Right lung (tissue), 2 donors: ENCODE measurements at regions not wholly inside any gene's neighbourhood (a gene's known extent, or its start where the extent isn't known, plus 50 kb on each side); places are given as distances from the start of the nearest gene placed in this dataset.
A peak's percentile ranks its signal among the peaks of the same experiment; 100 is the strongest.

Experiments used
- DNase-seq, 2 donors: peaks; one replicate each; pipeline ENCODE4 v3.0.0-alpha.2; 2013

DNA sequence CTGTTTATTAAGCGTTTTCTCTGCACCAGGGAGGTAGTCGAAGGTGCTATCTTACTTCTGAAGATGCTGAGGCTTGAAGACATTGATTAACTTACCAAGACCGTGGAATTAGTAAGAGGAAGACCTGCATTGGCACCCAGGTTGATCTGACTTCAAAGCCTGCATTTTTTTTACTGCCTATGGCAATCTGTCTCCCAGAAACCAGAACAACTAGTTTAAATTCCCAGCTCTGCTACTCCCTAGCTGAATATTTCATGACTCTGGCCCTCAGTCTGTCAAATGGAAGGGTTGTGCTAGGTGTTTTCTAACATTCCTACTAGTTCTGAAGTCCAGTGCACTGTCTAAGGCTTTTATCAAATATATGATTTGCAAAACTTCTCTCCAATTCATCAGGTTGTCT lies 52.0 kb upstream of the GRAMD1B start:
- no peak for DNase-seq

DNA sequence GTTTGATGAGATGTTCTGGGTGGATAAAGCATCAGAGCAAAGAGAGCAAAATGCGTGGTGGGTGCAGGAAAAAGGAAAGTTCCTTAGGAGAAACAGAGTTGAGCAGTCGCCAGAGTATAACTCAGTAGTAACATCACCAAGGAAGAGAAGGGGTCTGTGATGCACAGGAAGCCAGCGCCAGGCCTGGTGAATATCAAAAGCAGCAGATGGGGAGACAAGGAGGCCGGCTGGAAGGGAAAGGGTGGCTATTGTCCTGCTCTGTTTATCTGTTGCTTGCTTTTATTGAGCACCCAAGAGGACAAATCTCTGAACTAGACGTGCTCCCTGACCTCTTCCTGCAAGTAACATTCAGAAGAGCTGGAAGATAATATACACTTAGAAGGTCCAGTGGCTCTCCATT lies 52.7 kb upstream of the GRAMD1B start:
- no peak for DNase-seq

DNA sequence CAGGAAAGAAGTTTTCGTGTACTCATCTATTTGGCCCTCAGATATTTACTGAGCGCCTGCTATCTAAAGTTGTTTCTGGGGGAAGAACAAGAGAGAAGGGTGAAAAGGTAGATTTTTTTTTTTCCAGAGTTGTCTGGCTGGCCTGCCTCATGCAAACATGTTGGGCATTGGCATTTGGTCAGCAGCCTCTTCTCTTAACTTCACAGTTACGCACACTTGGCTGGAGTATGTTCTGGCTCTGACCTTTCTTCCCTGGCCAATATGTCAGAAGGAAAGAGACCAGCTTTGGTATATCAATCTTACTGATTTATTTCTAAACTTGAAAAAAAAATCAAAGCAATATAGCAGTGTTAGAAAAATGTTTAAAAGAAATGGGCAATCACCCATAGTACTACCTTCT lies 54.2 kb upstream of the GRAMD1B start:
- no peak for DNase-seq

DNA sequence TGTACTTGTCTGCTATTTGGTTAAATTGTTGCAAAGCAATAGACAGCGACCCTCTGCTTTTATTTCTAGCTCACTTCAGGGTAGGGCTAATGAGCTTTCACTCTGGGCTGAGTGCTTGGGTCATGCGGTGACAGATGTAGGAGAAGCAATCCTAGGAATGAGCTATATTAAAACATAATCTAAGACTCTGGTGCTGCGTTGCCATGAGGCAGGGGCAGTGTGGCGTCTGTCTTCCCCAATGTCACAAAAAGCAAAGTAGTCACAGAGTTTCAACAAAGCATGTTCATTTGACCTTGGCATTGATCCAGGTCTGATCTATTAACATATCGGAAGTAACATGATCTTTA lies 55.5 kb upstream of the GRAMD1B start:
- DNase-seq, result no peak

DNA sequence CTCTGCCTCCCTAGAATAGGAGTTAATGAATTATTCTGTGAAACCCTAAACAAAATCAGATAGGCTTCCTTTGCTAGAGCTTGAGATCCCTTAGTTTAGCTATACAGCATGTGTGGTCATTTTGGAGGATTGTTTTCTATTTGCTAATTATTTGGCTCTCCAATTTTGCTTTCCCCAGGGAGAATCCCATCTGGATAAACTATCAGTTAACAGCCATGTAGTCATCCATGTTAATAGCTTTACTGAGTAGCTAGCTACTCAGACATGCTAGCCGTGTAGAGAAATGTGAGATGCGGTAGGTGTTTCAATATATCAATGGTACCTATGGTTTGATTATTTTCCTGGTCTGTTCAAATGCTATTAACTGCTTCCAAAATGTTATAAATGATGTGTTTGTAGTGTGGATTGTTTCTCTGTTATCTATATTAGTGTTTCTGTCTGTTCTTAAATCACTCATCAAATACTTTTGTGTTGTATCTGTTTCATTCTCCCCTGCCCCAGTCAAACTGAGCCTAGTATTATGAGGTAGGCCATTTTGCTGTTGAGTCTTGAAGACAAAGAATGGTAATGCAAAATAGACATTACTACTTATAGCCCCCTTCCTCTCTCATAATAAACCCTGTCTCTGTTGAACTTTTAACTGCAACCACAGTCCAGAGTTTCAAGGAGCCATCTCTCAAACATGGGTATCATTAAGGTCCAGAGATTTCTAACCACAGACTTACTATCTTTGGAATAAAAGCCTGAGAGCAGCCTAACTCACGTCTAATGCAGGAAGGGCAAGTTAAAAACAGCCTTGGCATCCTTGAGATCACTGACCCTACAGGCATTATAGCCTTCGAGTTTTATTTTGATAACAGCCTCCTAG lies 56.1 kb upstream of the GRAMD1B start:
- no peak for DNase-seq

DNA sequence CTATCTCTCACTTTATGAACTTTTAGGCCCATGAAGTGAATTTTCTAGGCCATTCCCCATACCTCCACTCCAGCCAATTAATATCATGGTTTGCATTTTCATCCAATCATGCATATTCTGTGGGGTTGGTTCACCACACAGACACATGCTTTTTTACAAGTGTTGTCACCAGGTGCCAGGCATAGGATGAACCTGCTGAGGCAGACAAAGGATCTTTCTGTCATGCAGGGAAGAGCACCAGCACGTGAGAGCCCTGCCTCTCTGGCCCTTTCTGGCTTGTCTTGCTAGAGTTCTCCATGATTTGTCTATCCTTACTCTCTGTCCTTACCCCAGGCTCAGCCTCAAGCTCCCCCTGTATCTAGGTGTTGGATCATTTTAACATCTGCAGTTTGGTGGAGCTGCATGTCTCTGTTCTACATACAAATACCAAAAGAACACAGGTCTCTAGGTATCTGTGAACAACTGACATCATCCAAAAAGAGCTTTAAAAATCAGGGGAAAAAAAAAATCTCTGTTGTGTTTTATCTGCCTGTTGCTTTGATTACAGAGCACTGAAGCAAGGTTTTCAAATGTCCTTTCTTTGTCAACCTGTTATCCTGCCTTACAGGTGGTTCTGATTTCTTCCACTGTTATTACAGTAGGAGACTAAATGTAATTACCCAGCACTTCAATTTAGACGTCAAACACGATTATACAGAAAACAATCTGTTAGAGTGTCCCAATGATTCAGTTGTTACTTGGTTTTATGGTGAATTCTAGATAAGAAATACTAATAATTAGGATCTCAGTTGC lies 58.4 kb upstream of the GRAMD1B start:
- no peak for DNase-seq

DNA sequence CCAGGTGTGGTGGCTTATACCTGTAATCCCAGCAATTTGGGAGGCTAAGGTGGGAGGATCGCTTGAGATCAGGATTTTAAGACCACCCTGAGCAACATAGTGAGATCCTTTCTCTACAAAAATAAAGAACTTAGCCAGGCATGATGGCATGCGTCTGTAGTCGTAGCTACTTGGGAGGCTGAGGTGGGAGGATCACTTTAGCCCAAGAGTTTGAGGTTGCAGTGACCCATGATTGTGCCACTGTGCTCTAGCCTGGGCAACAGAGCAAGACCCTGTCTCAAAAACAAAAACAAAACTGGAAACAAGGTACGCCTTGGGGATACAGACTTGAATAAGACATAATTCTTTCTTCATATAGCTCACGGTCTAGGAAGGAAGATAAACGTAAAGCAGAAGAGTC lies 63.1 kb upstream of the GRAMD1B start:
- DNase-seq, result no peak

DNA sequence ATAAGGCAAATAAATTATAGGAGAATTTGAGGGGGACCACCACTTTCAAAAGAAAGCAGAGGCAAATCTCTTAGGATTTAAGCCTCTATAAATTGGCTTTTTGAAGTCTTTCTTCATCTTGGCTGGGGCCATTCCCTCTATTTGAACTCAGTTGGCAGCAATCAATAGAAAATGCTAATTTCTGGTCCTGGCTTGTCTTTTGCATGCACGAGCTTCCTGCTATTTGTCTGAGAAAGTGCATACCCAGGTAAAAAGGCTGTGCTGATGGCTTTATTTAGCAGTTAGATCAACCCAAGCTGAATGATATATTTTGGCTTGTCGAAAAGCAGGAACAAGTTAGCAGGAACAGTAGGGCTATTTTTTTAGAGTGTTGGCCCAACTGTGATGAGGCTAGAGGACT lies 64.1 kb upstream of the GRAMD1B start:
- DNase-seq, result no peak

DNA sequence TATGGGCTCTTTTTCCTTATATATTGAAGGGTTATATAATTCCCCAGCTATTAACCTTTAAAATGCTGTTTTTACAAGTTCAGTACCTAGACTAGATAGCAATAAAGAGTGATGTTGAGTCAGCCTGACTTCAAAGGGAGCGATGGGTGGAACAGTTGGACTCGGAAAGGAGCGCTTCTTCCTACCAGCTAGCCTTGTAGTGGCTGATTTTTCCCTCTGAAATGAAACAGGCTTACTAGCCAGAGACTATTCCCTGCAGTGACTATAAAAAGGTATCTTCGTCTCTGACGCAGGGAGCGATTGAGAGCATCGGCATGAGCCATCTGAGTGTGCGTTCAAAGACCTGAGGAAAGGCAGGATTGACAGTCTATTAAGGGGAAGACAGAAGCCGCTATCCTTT lies 66.0 kb upstream of the GRAMD1B start:
- no peak for DNase-seq

DNA sequence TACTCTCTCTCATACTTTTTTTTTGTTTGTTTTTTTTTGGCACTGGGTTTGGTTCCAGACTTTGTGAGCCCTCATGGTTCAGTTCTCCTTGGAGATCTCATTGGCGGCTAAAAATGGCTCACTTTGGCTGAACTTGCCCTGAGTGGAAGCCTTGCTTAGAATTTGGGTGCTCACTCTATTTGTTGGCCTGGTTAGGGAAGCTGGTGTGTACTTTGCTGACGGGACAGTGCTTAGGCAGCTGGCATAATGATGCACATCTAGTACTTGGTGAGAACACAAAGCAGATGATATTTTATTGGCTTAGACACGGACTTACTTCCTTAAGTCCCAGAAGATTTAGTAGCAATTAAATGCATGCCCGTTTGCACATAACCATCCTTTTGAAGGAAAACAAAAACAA lies 66.5 kb upstream of the GRAMD1B start:
- no peak for DNase-seq

DNA sequence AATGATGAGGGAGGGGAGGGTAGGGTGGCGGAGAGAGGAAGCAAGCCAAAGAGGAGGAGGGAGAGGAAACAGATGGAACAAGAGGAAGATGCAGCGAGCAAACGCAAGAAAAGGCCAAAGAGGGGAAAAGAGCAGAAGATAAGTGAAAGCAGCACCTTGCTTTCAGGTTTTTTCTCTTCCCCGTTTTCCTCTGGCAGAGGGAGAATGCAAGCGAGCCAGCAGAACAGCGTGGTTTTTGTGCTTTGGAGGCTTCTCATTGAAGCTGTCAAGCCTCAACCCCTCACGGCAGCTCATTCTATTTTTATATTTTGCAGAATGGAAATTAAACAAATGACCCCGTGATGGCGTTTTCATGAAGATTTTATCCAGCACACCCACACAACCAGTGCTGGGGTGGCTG lies 67.1 kb upstream of the GRAMD1B start:
- no peak for DNase-seq

DNA sequence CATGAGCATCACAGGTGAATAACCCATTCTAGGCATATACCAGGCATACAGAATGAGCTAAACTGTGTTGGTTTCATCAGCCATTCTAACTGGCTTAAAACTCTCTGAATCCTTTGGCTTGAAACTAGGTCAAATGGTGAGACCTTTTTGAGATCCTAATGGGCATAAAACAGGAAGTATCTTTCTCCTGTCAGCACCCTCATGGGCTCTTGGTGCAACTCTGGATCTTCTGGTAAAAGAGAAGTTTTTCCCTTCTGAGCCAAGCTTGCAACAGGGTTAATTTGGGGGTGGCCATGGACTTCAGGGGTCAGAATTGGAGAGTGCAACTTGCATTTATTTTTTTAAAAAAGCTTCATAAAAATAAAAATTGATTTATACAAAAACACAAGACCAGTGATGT lies 67.9 kb upstream of the GRAMD1B start:
- no peak for DNase-seq

DNA sequence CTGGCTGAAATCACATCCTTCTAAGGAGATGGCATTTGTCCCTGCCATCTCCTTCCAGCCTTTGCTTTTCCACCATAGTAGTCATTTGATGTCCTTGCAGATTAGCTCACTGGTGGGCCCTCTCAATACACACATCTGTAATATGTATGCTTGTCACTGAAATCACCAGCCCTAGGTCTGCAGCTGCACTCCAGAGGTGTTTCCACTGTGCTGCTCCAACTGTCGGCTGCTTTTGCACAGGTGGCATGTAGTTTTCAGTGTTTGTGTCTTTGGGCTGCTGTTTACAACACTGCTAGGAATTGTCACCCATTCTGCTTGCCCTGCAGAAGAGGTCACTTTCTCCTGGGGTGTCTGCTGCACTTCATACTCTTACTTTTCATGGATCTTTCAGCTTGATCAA lies 69.0 kb upstream of the GRAMD1B start:
- DNase-seq, result no peak

DNA sequence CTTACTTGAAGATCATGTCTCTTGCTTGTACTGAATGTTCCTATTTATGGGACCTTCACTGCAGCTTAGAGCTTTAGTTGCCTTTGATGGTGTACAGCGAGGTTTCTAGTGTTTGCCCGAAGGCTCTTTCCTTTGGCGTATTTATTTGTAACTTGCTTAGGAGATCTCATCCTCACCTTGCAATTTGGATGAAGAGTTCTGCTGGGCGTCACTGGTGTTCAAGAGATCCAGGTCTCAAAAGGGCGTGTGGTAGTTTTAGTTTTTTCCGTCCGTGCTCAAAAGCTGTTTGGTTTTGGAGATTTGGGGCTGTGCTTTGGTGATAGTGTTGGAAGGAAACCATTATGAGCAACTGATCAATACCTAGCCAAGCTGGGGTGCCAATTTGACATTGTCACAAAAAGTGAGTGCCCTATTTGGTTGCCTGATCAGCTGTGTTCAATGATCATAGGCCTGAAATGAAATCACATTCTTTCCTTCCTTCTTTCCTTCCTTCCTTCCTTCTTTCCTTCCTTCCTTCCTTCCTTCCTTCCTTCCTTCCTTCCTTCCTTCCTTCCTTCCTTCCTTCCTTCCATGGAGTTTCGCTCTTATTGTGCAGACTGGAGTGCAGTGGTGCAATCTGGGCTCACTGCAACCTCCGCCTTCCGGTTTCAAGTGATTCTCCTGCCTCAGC lies 69.7 kb upstream of the GRAMD1B start:
- DNase-seq, result no peak

DNA sequence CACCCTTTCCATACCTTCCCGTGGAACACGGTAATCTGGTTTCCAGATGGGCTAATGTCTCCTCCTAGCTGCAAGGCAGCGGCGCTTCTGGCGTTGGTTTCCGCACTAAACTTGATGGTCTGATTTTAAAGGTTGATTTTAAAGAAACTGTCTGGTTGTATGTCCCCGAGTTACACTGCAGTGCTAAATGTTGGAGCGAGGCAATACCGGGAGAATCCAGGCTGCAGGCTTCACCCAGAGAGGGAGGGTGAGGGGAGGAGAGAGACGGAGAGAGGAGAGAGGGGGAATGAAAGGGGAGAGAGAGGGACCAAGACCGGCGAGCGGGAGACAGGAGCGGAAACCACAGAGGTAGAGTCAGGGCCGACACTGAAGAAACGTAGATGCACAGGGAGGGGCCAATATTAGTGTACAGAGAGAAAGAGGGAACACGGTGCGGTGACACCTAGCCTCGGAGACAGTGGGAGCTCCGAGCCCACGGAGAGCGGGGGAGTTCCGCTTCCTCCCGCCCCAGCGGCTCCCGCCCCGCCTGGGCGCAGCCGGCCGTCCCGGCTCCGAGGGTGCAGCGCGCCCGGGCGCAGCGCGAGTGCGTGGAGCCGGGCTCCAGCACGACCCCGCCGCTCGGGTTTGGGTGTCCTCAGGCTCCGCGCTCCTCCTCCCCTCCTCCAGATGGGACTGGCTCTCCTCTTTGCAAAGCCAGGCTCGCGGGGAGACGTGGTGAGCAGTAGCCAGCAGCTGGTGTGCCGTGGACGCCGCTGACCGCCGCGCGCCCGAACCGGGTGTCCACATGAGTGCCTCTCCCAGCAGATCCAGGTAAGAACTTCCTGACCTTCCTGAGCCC lies 71.9 kb upstream of the GRAMD1B start:
- DNase-seq, result no peak

DNA sequence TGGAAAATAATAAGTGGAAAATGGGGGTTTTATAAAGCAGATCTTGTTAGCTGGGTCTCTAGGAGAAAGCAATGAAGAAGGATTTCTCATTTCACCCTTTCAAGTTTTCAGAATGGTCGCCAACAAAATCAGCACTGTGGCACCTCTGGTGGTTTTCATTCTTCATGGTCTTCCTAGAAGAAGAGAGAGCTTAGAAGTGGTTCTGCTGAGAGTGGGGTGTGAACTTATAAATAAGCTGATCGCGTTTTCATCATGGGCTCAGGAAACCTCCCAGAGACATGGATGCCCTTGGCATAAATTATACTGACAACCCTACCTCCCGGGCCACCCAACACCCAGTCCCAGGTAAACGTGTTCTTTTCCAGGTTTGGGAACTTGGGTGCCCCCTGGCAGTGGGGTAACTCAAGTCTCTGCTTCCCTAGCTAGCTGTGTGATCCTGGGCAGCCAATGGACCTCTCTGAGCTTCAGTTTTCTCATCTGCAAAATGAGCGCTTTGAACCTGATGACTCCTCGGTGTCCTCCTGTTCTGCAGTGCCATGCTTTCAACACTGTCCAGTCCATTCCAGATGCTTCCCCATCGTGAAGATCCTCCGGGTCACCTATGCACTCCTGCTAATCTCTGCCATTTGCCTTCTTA lies 72.6 kb upstream of the GRAMD1B start:
- DNase-seq, result no peak

DNA sequence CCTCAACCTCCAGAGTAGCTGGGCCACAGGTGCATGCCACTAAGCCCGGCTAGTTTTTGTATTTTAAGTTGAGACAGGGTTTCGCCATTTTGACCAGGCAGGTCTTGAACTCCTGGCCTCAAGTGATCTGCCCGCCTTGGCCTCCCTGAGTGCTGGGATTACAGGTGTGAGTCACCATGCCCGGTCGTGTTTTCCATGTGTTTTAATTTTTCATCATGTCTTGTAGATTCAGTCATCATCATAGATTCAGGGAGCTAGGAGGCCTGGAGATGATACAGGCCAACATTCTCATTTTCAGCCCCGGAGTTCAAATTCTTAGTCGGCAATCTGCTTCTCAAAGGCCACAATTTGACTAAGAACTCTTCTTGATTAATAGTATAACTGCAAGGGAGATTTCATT lies 73.5 kb upstream of the GRAMD1B start:
- DNase-seq, result no peak

DNA sequence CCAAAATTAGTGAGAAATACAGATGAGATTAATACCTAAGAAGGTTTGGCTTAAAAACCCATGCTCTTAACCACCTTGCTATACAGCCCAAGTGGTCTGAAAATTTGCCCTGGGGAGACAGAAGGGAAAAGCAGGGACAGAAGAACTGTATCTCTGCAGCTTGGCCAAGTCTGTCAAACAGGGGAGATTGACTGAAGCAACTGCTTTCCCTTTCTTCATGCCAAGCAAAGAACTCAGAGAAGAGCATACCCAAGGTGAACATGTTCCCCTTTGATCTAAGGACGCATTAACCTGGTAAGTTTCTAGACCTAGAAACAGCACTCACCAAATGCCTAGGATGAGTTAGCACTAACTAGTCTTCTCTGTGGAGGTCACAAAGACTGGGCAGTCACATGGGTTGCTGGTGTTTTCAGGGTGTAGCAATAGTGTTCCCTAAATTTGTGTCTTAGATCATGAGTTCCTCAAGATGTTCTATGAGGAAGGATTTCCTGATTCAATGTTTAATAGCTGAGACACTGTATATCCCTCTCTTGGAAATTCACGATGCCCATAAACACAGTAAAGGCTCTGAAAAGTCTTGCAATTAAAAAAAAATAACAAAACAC lies 75.6 kb upstream of the GRAMD1B start:
- DNase-seq, result no peak

DNA sequence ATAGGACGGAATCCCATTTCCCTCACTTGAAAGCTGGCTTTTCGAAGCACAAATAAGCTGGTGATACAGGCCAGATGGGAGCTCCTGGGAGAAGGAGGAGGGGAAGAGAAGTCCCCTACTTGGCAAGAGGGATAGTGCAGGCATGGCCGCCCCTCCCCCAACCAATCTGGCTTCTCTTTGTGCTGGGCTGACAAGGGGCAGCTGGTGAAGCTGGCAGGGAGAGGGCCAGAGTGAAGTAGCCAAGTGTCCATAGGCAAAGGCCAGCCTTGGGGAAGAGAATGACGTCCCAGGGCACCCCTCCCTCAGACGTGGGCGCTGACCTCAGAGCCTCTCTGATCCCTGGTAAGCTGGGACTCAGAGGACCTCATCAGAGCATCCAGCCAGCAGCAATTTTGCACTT lies 78.7 kb upstream of the GRAMD1B start:
- DNase-seq, result peak; percentile 80 to 86

DNA sequence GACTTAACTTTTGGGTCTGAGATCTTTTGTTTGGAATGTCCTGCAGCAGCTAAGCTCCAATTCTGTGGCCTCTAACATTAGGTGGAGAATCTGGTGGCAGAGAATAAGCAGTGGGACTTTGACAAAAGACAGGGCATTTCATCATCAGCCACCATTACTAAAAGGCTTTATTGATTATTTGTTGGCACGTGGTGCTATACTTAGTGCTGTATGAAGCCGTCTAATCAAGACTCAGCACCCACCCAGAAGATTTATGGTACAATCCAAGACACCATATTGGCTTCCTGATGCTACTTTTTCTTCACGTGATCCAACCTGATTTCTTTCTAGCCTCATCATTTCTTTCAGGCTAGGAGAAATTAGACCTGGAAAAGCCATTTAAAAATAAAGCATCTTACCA lies 80.7 kb upstream of the GRAMD1B start:
- DNase-seq, result no peak

DNA sequence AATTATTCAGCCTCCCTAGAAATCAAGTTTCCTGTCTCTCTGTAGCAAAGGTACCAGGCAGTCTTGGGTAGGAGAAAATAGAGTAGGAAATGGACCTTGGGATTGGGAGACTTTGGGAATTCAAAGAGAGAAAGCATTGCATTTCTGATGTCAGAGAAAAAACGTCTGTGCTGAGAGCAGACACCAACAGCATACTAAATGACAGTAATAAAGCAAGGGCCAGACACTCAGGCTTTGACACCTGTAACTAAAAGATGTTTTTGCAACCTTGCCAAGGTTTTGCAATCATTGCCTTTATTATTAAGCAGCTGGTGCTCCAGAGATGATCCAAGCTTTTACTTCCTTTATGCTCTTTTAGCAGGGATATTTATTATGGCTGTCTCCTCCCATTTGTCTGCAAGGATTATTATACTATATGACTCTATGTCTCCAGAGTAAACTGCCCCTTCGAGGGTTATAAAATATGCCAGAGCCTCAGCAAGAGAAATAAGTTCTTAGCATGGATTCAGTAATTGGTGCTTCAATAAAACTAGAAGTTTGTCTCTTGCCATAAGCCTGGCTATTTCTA lies 85.2 kb upstream of the GRAMD1B start:
- DNase-seq, result no peak
